ENCODE measurements at regions not wholly inside any gene's neighbourhood (a gene's known extent, or its start where the extent isn't known, plus 50 kb on each side); places are given as distances from the start of the nearest gene placed in this dataset.

DNA sequence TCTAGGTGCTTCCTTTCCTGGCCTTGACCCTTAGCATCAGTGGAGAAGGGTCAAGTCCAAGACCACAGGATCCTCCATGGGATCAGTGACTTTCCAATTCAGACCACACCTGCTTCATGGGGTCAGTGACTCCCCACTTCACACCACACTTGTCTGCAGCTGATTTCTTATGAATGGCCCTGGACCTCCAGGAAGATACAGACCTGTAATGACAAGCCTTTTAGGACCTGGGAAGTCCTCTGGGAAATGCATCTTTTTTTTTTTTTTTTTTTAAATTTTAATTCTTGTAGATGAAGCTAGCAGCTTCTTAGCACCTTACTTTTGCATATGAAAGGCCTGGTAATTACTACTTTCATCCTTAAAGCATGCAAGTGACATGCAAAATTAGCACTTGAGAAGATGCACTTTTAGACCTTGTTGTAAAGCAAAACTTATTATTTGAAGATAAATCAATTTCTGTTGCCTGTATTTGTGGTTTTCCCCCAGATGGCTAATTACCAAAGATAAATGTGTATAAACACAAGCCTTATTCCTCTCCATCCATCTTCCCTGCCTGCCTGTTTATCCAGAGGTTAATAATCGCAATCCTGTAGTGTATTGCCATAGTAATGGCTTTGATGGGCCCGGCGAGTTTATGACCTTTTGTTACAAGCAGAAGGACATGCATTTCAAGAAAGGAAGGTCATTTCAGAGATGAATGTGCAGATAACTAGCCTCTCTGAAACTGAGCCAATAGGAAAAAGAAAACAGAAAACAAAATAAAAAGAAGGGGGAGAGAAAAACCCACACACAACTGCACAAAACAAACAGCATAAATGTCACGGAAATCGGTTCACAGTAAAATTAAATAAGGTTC, 1018.7 kb downstream of the TYW1 start:
- Histone ChIP-seq H3K9me3 (ENCODE audit: control insufficient read depth, insufficient read depth, low read depth, low read length) (no peaks in the 10 kb centered on the region), H3K4me2 (ENCODE audit: extremely low read depth, insufficient read depth, low read length) (no peak overlapping the region), H3K9ac (ENCODE audit: insufficient read depth, low read length) (no peak overlapping the region), H3K27ac (ENCODE audit: insufficient read depth, low read length) (no peak overlapping the region), H3K4me1 (ENCODE audit: control insufficient read depth, extremely low read depth, insufficient read depth, low read length) (no peaks in the 10 kb centered on the region), H3K4me3 (replicated peaks in 1 of 4; ENCODE audit: control extremely low read depth in 1 of 4, insufficient read depth in 1 of 4, low read depth in 3 of 4, low read length in 4 of 4) (no peak overlapping the region), H3K27me3 (ENCODE audit: control insufficient read depth, insufficient read depth, low read length) (no peaks in the 10 kb centered on the region), H2AFZ (ENCODE audit: low read length) (no peak overlapping the region), H3K79me2 (ENCODE audit: control insufficient read depth, insufficient read depth, low read length) (no peaks in the 10 kb centered on the region), H4K20me1 (ENCODE audit: control insufficient read depth, extremely low read depth, insufficient read depth, low read length) (no peaks in the 10 kb centered on the region), H3K36me3 (ENCODE audit: control insufficient read depth, insufficient read depth, low read length) (no peaks in the 10 kb centered on the region)
- DNase-seq (ENCODE audit: low read depth in 2 of 2) = no peak
- TF ChIP-seq, protein P1, sequence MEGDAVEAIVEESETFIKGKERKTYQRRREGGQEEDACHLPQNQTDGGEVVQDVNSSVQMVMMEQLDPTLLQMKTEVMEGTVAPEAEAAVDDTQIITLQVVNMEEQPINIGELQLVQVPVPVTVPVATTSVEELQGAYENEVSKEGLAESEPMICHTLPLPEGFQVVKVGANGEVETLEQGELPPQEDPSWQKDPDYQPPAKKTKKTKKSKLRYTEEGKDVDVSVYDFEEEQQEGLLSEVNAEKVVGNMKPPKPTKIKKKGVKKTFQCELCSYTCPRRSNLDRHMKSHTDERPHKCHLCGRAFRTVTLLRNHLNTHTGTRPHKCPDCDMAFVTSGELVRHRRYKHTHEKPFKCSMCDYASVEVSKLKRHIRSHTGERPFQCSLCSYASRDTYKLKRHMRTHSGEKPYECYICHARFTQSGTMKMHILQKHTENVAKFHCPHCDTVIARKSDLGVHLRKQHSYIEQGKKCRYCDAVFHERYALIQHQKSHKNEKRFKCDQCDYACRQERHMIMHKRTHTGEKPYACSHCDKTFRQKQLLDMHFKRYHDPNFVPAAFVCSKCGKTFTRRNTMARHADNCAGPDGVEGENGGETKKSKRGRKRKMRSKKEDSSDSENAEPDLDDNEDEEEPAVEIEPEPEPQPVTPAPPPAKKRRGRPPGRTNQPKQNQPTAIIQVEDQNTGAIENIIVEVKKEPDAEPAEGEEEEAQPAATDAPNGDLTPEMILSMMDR (conservative IDR thresholded peaks at IDR 0.05 in 1 of 2, IDR thresholded peaks at IDR 0.05 in 1 of 2; ENCODE audit: low read depth in 1 of 2, low read length in 2 of 2) = no peak
- no peak for TF ChIP-seq EZH2 (IDR thresholded peaks at IDR 0.05; ENCODE audit: low read length, missing control alignments)

DNA sequence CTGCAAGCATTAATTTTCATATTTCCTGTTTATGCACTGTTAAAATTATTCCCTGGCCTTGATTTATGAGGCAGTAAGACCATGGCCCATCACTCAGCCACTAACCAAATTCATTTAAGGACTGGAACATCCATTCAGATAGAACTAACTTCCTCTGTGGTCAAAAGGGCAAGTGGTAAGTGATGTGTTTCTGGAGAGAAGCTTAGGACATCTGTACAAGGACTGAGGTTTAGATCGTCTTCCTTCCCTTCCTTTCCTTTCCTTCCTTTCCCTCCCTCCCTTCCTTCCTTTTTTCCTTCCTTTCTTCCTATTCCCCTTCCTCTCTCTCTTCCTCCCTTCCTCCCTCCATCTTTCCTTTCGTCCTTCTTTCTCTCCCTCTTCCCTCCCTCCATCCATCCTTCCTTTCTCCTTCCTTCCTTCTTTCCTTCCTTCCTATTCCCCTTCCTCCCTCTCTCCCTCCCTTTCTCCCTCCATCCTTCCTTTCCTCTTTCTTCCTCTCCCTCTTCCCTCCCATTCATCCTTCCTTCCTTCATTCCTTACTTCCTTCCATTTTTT, 1019.4 kb downstream of the TYW1 start:
- H3K9ac ChIP-seq (ENCODE audit: insufficient read depth, low read length) = no peak overlapping the region
- H2AFZ ChIP-seq (ENCODE audit: low read length) = no peak overlapping the region
- H3K27ac ChIP-seq (ENCODE audit: insufficient read depth, low read length) = no peak overlapping the region
- no peaks in the 10 kb centered on the region for H3K4me1 ChIP-seq (ENCODE audit: control insufficient read depth, extremely low read depth, insufficient read depth, low read length)
- no peaks in the 10 kb centered on the region for H3K79me2 ChIP-seq (ENCODE audit: control insufficient read depth, insufficient read depth, low read length)
- no peak for DNase-seq (ENCODE audit: low read depth in 2 of 2)
- H4K20me1 ChIP-seq (ENCODE audit: control insufficient read depth, extremely low read depth, insufficient read depth, low read length) = no peaks in the 10 kb centered on the region
- H3K36me3 ChIP-seq (ENCODE audit: control insufficient read depth, insufficient read depth, low read length) = no peaks in the 10 kb centered on the region
- no peak overlapping the region for H3K4me3 ChIP-seq (replicated peaks in 1 of 4; ENCODE audit: control extremely low read depth in 1 of 4, insufficient read depth in 1 of 4, low read depth in 3 of 4, low read length in 4 of 4)
- H3K27me3 ChIP-seq (ENCODE audit: control insufficient read depth, insufficient read depth, low read length) = no peaks in the 10 kb centered on the region
- no peak overlapping the region for H3K4me2 ChIP-seq (ENCODE audit: extremely low read depth, insufficient read depth, low read length)
- no peaks in the 10 kb centered on the region for H3K9me3 ChIP-seq (ENCODE audit: control insufficient read depth, insufficient read depth, low read depth, low read length)
- TF ChIP-seq, protein P1 (conservative IDR thresholded peaks at IDR 0.05 in 1 of 2, IDR thresholded peaks at IDR 0.05 in 1 of 2; ENCODE audit: low read depth in 1 of 2, low read length in 2 of 2) = no peak
- no peak for TF ChIP-seq EZH2 (IDR thresholded peaks at IDR 0.05; ENCODE audit: low read length, missing control alignments)

DNA sequence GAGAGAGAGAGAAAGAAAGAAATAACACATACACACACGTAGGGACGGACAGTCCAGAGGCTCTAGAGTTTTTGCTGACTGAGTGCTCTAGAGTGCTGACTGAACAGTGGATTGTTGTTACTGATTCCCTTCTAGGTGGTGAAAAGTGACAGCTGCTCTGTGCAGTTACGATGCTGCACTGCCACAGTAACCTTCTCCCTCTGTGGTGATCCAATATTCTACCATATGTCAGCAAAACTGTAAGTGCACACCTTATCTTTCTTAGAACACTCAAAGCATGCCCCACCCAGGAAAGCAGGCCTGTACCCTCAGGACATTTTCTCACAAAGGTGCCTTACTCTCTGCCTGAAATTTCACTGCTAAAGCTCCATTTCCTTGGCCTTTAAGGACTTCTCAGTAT, 1023.5 kb downstream of the TYW1 start:
- no peak overlapping the region for H3K9ac ChIP-seq (ENCODE audit: insufficient read depth, low read length)
- no peak overlapping the region for H3K4me3 ChIP-seq (replicated peaks in 1 of 4; ENCODE audit: control extremely low read depth in 1 of 4, insufficient read depth in 1 of 4, low read depth in 3 of 4, low read length in 4 of 4)
- no peaks in the 10 kb centered on the region for H3K4me1 ChIP-seq (ENCODE audit: control insufficient read depth, extremely low read depth, insufficient read depth, low read length)
- no peaks in the 10 kb centered on the region for H3K9me3 ChIP-seq (ENCODE audit: control insufficient read depth, insufficient read depth, low read depth, low read length)
- H3K4me2 ChIP-seq (ENCODE audit: extremely low read depth, insufficient read depth, low read length) = no peak overlapping the region
- H3K27me3 ChIP-seq (ENCODE audit: control insufficient read depth, insufficient read depth, low read length) = no peaks in the 10 kb centered on the region
- H3K79me2 ChIP-seq (ENCODE audit: control insufficient read depth, insufficient read depth, low read length) = no peaks in the 10 kb centered on the region
- no peak for DNase-seq (ENCODE audit: low read depth in 2 of 2)
- H4K20me1 ChIP-seq (ENCODE audit: control insufficient read depth, extremely low read depth, insufficient read depth, low read length) = no peaks in the 10 kb centered on the region
- no peak overlapping the region for H2AFZ ChIP-seq (ENCODE audit: low read length)
- H3K36me3 ChIP-seq (ENCODE audit: control insufficient read depth, insufficient read depth, low read length) = no peaks in the 10 kb centered on the region
- no peak overlapping the region for H3K27ac ChIP-seq (ENCODE audit: insufficient read depth, low read length)
- TF ChIP-seq EZH2 (IDR thresholded peaks at IDR 0.05; ENCODE audit: low read length, missing control alignments) = no peak
- TF ChIP-seq, protein P1 (conservative IDR thresholded peaks at IDR 0.05 in 1 of 2, IDR thresholded peaks at IDR 0.05 in 1 of 2; ENCODE audit: low read depth in 1 of 2, low read length in 2 of 2) = no peak

All from fibroblast of lung (primary cell).